MM.1S (cell line): ENCODE measurements at regions not wholly inside any gene's neighbourhood (a gene's known extent, or its start where the extent isn't known, plus 50 kb on each side); places are given as distances from the start of the nearest gene placed in this dataset.

Source experiments
- CTCF ChIP-seq: fragments of 300-600 bp; sonication (generic); IDR thresholded peaks from 2 replicates; pipeline ENCODE4 v1.5.1; 2016; ENCODE audit warnings: antibody characterized with exemption, low read length, mixed read lengths
- EZH2 ChIP-seq: fragments of 300-600 bp; sonication (generic); optimal IDR thresholded peaks from 2 replicates; pipeline ENCODE3; 2017; ENCODE audit warnings: low read depth, mild to moderate bottlenecking, antibody characterized with exemption, low read length, mixed read lengths
- EZH2phosphoT487 ChIP-seq: fragments of 300-600 bp; sonication (generic); IDR thresholded peaks from 2 replicates; pipeline ENCODE4 v1.6.1; 2018; ENCODE audit warnings: antibody characterized with exemption, low read length

GRCh38 chr3:176206809-176207208 is 990.5 kb downstream of the TBL1XR1 start:
- TF ChIP-seq CTCF, result no peak
- TF ChIP-seq EZH2phosphoT487, result no peak
- no peak for TF ChIP-seq EZH2
